ENCODE measurements at regions not wholly inside any gene's neighbourhood (a gene's known extent, or its start where the extent isn't known, plus 50 kb on each side); places are given as distances from the start of the nearest gene placed in this dataset.

DNA sequence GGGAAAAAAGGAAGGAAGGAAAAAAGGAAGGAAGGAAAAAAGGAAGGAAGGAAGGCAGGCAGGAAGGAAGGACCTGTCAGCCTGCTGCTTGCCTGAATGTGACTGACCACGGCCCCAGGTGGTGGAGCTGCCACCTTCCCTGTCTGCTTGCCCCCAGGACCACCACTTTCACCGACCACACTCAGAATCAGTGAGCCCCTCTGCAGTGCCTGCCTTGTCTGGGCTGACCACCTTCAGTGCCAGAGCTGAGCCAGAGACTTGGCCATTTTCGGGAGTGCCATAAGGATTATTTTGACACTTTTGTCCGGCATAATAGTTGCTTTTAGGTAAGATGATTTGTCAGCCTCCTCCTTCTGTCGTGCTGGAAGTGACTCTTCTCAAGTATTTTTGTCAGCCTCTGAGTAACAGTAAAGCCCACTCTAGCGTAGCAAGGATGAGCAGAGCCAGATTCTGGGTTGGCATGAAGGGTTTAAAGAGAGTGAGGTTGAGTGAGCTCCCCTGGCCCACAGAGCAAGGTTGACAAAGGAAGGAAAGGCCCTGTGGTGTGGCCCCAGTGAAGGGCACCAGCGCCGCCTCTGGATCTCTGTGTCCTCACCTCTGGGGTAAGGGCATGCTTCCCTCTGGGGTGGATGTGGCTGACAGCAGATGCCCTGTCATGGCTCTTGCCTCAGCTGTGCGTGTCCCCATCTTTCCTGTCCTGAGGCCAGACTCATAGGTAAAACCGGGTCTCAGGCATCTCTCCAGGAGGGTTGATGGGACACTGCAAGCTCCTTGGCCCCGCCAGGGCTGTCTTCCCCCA, 214.7 kb upstream of the FOXQ1 start:
- Histone ChIP-seq H2AFZ (ENCODE audit: low read length) (no peak overlapping the region), H3K4me1 (ENCODE audit: insufficient read depth, low read length) (no peaks in the 10 kb centered on the region), H3K4me2 (ENCODE audit: insufficient read depth, low read length) (no peak overlapping the region), H3K27ac (ENCODE audit: low read depth, low read length) (no peak overlapping the region), H3K36me3 (ENCODE audit: insufficient read depth, low read length) (no peaks in the 10 kb centered on the region), H3K27me3 (ENCODE audit: insufficient read depth, low read length) (no peaks in the 10 kb centered on the region), H3K79me2 (ENCODE audit: insufficient read depth, low read length) (no peaks in the 10 kb centered on the region), H4K20me1 (ENCODE audit: insufficient read depth, low read length) (no peaks in the 10 kb centered on the region), H3K4me3 (ENCODE audit: insufficient read depth, low read length) (no peak overlapping the region), H3K9me3 (ENCODE audit: low read depth, low read length) (no peaks in the 10 kb centered on the region)
- TF ChIP-seq, protein P1, sequence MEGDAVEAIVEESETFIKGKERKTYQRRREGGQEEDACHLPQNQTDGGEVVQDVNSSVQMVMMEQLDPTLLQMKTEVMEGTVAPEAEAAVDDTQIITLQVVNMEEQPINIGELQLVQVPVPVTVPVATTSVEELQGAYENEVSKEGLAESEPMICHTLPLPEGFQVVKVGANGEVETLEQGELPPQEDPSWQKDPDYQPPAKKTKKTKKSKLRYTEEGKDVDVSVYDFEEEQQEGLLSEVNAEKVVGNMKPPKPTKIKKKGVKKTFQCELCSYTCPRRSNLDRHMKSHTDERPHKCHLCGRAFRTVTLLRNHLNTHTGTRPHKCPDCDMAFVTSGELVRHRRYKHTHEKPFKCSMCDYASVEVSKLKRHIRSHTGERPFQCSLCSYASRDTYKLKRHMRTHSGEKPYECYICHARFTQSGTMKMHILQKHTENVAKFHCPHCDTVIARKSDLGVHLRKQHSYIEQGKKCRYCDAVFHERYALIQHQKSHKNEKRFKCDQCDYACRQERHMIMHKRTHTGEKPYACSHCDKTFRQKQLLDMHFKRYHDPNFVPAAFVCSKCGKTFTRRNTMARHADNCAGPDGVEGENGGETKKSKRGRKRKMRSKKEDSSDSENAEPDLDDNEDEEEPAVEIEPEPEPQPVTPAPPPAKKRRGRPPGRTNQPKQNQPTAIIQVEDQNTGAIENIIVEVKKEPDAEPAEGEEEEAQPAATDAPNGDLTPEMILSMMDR (IDR thresholded peaks at IDR 0.05; ENCODE audit: extremely low read depth, low read depth, low read length), result no peak
- no peak for DNase-seq (ENCODE audit: insufficient read length, low spot score, missing footprints)

DNA sequence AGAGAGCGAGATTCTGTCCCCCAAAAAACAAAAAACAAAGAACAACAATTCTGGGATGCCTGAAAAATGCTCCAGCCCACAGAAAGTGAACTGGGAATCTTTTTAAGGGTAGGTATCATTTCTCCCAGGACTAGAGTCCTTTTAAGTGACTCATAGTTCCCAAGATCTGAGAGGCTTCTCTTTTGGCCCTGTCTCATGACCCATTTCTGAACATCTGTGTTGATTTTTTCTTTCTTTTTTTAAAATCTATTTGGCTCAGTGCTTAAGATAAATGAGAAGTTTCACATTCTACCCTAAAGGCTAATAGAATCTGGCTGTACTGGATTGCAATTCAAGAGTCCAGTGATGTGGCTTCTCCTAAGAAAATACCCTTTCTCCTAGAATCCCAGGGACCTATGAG, 217.6 kb upstream of the FOXQ1 start:
- H3K4me3 ChIP-seq (ENCODE audit: insufficient read depth, low read length), result no peak overlapping the region
- no peaks in the 10 kb centered on the region for H3K4me1 ChIP-seq (ENCODE audit: insufficient read depth, low read length)
- no peak overlapping the region for H2AFZ ChIP-seq (ENCODE audit: low read length)
- H3K79me2 ChIP-seq (ENCODE audit: insufficient read depth, low read length), result no peaks in the 10 kb centered on the region
- no peak overlapping the region for H3K4me2 ChIP-seq (ENCODE audit: insufficient read depth, low read length)
- no peaks in the 10 kb centered on the region for H3K9me3 ChIP-seq (ENCODE audit: low read depth, low read length)
- H4K20me1 ChIP-seq (ENCODE audit: insufficient read depth, low read length), result no peaks in the 10 kb centered on the region
- H3K36me3 ChIP-seq (ENCODE audit: insufficient read depth, low read length), result no peaks in the 10 kb centered on the region
- no peaks in the 10 kb centered on the region for H3K27me3 ChIP-seq (ENCODE audit: insufficient read depth, low read length)
- no peak overlapping the region for H3K27ac ChIP-seq (ENCODE audit: low read depth, low read length)
- no peak for DNase-seq (ENCODE audit: insufficient read length, low spot score, missing footprints)
- TF ChIP-seq, protein P1 (IDR thresholded peaks at IDR 0.05; ENCODE audit: extremely low read depth, low read depth, low read length), result no peak

DNA sequence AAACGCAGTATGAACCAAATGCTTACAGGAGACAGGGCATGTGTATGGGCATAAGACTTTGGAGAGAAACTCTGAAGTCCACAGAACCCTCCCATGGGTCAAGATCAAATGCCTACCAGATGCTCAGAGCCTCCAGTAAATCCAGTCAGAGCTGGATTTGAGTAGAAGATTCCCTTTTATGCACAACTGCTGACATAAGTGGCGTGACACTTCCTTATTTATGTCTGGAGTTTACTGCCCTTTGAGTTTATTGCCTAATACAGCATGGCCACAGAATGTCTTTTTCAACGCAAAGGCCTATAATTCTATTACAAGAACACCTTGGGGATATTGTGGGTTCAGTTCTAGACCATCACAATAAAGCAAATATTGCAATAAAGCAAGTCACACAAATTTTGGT, 220.0 kb upstream of the FOXQ1 start:
- TF ChIP-seq, protein P1 (IDR thresholded peaks at IDR 0.05; ENCODE audit: extremely low read depth, low read depth, low read length), result no peak
- Histone ChIP-seq H3K27me3 (ENCODE audit: insufficient read depth, low read length) (no peaks in the 10 kb centered on the region), H3K4me3 (ENCODE audit: insufficient read depth, low read length) (no peak overlapping the region), H3K79me2 (ENCODE audit: insufficient read depth, low read length) (no peaks in the 10 kb centered on the region), H3K4me1 (ENCODE audit: insufficient read depth, low read length) (no peaks in the 10 kb centered on the region), H3K4me2 (ENCODE audit: insufficient read depth, low read length) (no peak overlapping the region), H3K36me3 (ENCODE audit: insufficient read depth, low read length) (no peaks in the 10 kb centered on the region), H3K27ac (ENCODE audit: low read depth, low read length) (no peak overlapping the region), H4K20me1 (ENCODE audit: insufficient read depth, low read length) (no peaks in the 10 kb centered on the region), H3K9me3 (ENCODE audit: low read depth, low read length) (no peaks in the 10 kb centered on the region), H2AFZ (ENCODE audit: low read length) (no peak overlapping the region)
- no peak for DNase-seq (ENCODE audit: insufficient read length, low spot score, missing footprints)

DNA sequence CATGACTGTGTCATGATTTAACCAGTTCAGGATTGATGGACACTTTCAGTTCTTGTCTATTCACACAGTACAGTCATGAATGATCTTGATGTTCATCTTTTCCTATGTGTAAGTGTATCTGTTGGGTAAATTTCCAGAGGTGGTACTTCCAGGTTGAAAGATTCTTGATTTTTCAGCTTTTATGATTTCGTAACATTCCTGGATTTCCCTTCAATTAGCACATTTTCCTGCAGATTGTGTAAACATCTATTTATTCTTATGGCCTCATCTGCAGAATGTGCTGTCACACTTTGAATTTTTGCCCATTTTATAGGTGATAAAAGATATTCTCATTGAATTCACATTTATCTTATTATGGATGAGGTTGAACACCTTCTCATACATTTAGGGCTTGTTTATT, 222.0 kb upstream of the FOXQ1 start:
- Histone ChIP-seq H2AFZ (ENCODE audit: low read length) (no peak overlapping the region), H3K36me3 (ENCODE audit: insufficient read depth, low read length) (no peaks in the 10 kb centered on the region), H4K20me1 (ENCODE audit: insufficient read depth, low read length) (no peaks in the 10 kb centered on the region), H3K79me2 (ENCODE audit: insufficient read depth, low read length) (no peaks in the 10 kb centered on the region), H3K27me3 (ENCODE audit: insufficient read depth, low read length) (no peaks in the 10 kb centered on the region), H3K27ac (ENCODE audit: low read depth, low read length) (no peak overlapping the region), H3K4me3 (ENCODE audit: insufficient read depth, low read length) (no peak overlapping the region), H3K4me2 (ENCODE audit: insufficient read depth, low read length) (no peak overlapping the region), H3K9me3 (ENCODE audit: low read depth, low read length) (no peaks in the 10 kb centered on the region), H3K4me1 (ENCODE audit: insufficient read depth, low read length) (no peaks in the 10 kb centered on the region)
- no peak for DNase-seq (ENCODE audit: insufficient read length, low spot score, missing footprints)
- TF ChIP-seq, protein P1 (IDR thresholded peaks at IDR 0.05; ENCODE audit: extremely low read depth, low read depth, low read length), result no peak

Measured in osteoblast (primary cell).